ENCODE measurements at regions not wholly inside any gene's neighbourhood (a gene's known extent, or its start where the extent isn't known, plus 50 kb on each side); places are given as distances from the start of the nearest gene placed in this dataset.

- H3K27me3 ChIP-seq: no peaks in the 10 kb centered on the region
- H3K9me3 ChIP-seq: no peaks in the 10 kb centered on the region
- no peak for DNase-seq
- H3K4me1 ChIP-seq: no peaks in the 10 kb centered on the region
- 72 to 73% methylated on average over 7 of the region's 7 CpGs for WGBS, 2 donors
- TF ChIP-seq POLR2AphosphoS5 (IDR thresholded peaks at IDR 0.05) (no peak), CTCF (IDR thresholded peaks at IDR 0.05) (no peak), EP300 (IDR thresholded peaks at IDR 0.05) (no peak), POLR2A (IDR thresholded peaks at IDR 0.05) (no peak)
- no peak overlapping the region for H3K27ac ChIP-seq
- intact Hi-C loops (cut with DNase I): no loop called here
- H3K4me3 ChIP-seq: no peak overlapping the region
- no peaks in the 10 kb centered on the region for H3K36me3 ChIP-seq
Observed at GRCh38 chr18:38971881-38972280, 1406.3 kb upstream of the CELF4 start.

DNA sequence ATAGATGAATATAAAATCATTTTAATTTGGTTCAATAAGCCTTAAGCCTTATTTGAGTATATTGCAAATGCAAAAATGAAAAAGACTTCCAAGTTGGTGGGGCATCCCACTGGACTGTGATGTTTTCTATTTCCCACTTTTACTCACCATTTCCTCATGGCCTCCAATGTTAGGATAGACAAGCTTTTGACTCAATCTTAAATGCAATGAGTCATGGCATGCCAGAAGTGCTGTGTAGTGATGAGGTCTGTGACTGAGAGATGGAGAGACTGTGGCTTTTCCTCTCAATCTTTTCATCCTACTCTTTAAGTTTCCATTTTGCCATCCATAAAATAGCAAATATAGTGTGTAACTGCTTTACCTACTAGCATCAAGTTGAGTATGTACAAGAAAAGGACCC lies 1401.2 kb upstream of the CELF4 start:
- Histone ChIP-seq H3K36me3 (no peaks in the 10 kb centered on the region), H3K27ac (no peak overlapping the region), H3K4me3 (no peak overlapping the region), H3K4me1 (no peaks in the 10 kb centered on the region), H3K27me3 (no peaks in the 10 kb centered on the region), H3K9me3 (no peaks in the 10 kb centered on the region)
- DNase-seq: no peak
- TF ChIP-seq EP300 (IDR thresholded peaks at IDR 0.05): no peak
- no peak for TF ChIP-seq POLR2A (IDR thresholded peaks at IDR 0.05)
- TF ChIP-seq POLR2AphosphoS5 (IDR thresholded peaks at IDR 0.05): no peak
- no peak for TF ChIP-seq CTCF (IDR thresholded peaks at IDR 0.05)
- intact Hi-C loops (cut with DNase I): no loop called here

DNA sequence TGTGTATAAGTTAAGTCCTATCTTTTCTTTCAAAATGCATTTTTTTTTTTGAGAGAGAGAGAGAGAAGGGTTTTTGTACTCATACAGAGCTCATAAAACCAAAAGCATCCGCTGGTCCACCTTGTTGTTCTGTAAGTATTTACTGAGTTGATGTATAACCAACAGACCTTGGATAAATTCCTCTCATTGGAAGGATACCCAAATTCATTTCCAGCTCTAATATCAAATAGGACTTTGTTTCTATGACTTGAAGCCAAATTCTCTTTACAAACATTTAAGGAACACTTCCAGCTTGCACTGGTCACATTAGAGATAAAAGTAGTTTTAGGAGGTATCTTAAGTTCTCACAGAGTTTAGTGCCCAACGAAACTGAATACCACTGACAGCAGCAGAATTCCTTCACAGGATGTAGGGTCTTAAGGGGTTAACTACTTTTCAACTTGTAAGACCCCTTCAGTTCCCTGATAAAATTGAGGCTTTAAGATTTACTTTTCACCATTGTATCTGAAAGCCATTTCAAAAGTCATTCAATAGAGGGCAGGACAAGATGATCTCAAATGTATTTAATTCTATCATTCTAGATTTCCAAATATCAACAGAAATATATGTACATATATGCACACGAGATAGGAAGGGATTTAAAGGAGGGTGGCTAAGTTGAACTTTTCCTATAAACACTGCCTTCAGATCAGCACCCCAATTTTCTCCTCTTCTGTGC lies 1398.5 kb upstream of the CELF4 start:
- H3K27me3 ChIP-seq: no peaks in the 10 kb centered on the region
- 40 to 51% methylated on average over 3 of the region's 3 CpGs for WGBS, 2 donors
- H3K4me3 ChIP-seq: no peak overlapping the region
- intact Hi-C loops (cut with DNase I): no loop called here
- H3K27ac ChIP-seq: no peak overlapping the region
- no peaks in the 10 kb centered on the region for H3K9me3 ChIP-seq
- H3K4me1 ChIP-seq: no peaks in the 10 kb centered on the region
- TF ChIP-seq CTCF (IDR thresholded peaks at IDR 0.05) (no peak), POLR2A (IDR thresholded peaks at IDR 0.05) (no peak), POLR2AphosphoS5 (IDR thresholded peaks at IDR 0.05) (no peak), EP300 (IDR thresholded peaks at IDR 0.05) (no peak)
- DNase-seq: no peak
- H3K36me3 ChIP-seq: no peaks in the 10 kb centered on the region

DNA sequence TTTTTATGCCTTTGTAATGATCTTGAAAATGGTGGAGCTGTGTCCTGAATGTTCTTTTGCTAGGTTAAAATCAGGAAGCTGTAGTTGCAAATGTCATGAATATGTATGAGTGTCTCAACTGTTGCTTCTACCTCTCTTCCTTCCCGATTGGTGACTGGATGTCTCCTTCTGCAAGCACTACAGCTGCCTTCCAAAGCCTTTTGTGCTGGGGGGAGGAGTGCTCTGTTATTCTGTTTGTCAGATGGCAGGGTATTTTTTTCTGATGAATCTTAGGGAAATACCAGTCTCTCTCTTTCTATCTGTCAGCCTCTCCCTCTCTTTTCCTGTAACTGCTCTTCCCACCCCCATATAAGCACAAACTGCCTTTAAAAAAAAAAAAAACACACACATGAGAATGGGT lies 1396.3 kb upstream of the CELF4 start:
- no peaks in the 10 kb centered on the region for H3K9me3 ChIP-seq
- H3K27ac ChIP-seq: no peak overlapping the region
- no peaks in the 10 kb centered on the region for H3K36me3 ChIP-seq
- DNase-seq: no peak
- no peak overlapping the region for H3K4me3 ChIP-seq
- H3K27me3 ChIP-seq: no peaks in the 10 kb centered on the region
- H3K4me1 ChIP-seq: no peaks in the 10 kb centered on the region
- TF ChIP-seq POLR2AphosphoS5 (IDR thresholded peaks at IDR 0.05) (no peak), POLR2A (IDR thresholded peaks at IDR 0.05) (no peak), CTCF (IDR thresholded peaks at IDR 0.05) (no peak), EP300 (IDR thresholded peaks at IDR 0.05) (no peak)
- WGBS, 2 donors: 43 to 69% methylated on average over 1 of the region's 1 CpG
- intact Hi-C loops (cut with DNase I): no loop called here

DNA sequence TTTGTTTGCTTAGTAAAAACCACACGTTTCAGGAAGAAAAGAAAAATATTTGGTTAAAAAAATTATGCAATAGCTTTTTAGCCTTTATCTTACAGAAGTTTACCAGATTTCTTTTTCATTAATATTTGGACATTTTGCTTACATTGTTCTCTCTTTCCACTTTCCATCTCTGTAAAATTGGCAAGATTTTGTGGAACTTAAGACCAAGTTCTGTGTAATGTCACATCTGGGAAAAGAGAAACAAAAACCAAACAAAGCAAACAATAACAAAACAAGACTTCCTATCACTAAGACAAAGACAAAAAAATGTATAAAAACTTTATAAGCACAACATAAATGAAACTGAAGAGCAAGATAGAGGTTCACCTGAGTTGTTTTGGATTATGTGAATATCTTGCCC lies 1392.1 kb upstream of the CELF4 start:
- 9 to 24% methylated on average over 1 of the region's 1 CpG for WGBS, 2 donors
- TF ChIP-seq POLR2A (IDR thresholded peaks at IDR 0.05) (no peak), CTCF (IDR thresholded peaks at IDR 0.05) (no peak), POLR2AphosphoS5 (IDR thresholded peaks at IDR 0.05) (no peak), EP300 (IDR thresholded peaks at IDR 0.05) (no peak)
- Histone ChIP-seq H3K9me3 (no peaks in the 10 kb centered on the region), H3K27ac (no peak overlapping the region), H3K4me3 (no peak overlapping the region), H3K4me1 (no peaks in the 10 kb centered on the region), H3K27me3 (no peaks in the 10 kb centered on the region), H3K36me3 (no peaks in the 10 kb centered on the region)
- no peak for DNase-seq
- intact Hi-C loops (cut with DNase I): no loop called here

Data from sigmoid colon (tissue), 6 donors.